Omental fat pad (tissue), 3 donors: ENCODE measurements at regions not wholly inside any gene's neighbourhood (a gene's known extent, or its start where the extent isn't known, plus 50 kb on each side); places are given as distances from the start of the nearest gene placed in this dataset.
"Not testable (repeated sequence)": the region's sequence is repeated elsewhere in the genome, so short reads cannot be mapped to it uniquely, and the experiment has no call there.

ENCODE experiments used
- ATAC-seq: fragments of 150-250 bp; one replicate; pipeline ENCODE4 v1.9.1; 2016; ENCODE audit warnings: mild to moderate bottlenecking, moderate library complexity; ENCODE audit not compliant: low FRiP score
- DNase-seq: peaks from one replicate; pipeline ENCODE4 v3.0.0-alpha.2; 2019; ENCODE audit warnings: low spot score
- TF ChIP-seq, protein P1 (sequence below), 3 donors: fragments of 450-650 bp; IDR thresholded peaks; one replicate each; pipeline ENCODE4 v1.5.1; 2016 to 2017; ENCODE audit warnings: antibody characterized with exemption in 3 of 3, mild to moderate bottlenecking in 3 of 3, moderate library complexity in 2 of 3

DNA sequence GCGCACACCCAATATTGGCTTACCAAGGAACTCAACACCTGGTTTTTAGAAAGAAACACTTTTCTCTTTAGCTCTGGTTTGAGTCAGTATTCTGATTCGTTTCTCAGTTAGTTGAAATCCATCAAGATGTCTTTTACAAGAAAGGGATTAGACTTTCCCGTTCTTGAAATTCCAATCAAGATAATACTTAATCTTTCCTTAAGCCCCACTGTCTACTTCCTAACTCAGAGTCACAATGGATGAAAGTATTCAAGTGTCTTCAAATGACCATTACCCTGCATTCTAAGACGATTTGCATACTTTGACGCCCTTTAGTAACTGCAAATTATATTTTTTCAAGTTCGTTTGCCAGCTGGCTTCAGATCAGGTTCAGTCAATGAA is 189.8 kb downstream of the USP22 start:
- TF ChIP-seq, protein P1, sequence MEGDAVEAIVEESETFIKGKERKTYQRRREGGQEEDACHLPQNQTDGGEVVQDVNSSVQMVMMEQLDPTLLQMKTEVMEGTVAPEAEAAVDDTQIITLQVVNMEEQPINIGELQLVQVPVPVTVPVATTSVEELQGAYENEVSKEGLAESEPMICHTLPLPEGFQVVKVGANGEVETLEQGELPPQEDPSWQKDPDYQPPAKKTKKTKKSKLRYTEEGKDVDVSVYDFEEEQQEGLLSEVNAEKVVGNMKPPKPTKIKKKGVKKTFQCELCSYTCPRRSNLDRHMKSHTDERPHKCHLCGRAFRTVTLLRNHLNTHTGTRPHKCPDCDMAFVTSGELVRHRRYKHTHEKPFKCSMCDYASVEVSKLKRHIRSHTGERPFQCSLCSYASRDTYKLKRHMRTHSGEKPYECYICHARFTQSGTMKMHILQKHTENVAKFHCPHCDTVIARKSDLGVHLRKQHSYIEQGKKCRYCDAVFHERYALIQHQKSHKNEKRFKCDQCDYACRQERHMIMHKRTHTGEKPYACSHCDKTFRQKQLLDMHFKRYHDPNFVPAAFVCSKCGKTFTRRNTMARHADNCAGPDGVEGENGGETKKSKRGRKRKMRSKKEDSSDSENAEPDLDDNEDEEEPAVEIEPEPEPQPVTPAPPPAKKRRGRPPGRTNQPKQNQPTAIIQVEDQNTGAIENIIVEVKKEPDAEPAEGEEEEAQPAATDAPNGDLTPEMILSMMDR (IDR thresholded peaks at IDR 0.05) = no peak
- ATAC-seq (no peak), DNase-seq (no peak)

DNA sequence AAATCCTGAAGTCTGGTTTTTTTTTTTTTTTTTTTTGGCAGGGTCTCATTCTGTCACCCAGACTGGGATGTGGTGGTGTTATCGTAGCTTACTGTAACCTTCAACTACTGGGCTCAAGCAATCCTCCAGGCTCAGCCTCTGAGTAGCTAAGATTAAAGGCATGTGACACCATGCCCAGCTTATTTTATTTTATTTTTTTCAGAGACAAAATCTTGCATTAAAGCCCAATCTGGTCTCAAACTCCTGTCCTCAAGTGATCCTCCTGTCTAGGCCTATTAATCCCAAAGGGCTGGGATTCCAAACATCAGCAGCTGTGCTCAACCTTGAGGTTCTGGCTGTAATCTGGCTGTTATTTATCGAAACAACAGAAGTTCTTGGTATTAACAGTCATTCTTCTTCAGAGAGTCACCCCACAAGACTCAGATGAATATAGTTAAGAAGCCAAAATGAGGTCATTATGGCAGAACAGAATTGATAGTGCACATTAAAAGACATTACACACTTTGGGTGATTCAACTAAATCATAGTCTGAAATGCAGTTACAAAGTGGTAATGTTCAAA is 186.8 kb downstream of the USP22 start:
- not testable (repeated sequence) for ATAC-seq, DNase-seq

DNA sequence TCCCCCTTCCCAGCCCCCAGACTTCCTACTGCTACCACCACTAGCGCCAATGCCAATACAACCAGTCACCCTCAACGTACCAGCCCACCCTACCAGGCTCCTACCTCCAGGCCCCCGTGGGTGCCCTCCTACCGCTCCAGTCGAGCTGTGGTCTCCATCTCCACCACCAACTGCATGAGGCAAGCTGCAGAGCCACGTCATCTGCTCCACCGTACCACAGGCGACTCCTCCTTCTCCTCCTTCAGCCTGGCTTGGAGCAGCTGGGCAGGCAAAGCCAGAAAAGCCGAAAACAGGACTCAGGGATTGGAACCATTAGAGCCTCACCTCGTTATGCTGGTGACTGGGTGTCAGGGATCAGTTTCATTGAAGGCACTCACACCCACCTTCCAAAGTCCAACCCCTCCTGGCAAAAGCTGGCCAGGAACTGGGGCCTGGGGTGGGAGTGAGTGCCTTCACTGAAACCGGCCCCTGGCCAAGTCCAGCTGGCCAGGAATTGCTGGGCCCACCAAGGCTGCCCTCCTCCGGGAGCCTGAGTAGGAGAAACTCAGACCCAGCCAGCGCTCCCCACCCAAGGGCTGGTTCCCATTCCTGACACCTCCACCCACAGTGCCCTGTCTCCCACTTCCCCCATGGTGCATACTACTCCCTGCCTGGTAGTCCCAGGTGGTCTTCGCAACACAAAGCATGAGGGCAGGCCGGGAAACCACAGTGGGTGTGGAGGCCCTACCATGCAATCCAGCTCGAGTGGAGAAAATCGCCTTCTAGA is 176.2 kb downstream of the USP22 start:
- not testable (repeated sequence) for ATAC-seq, DNase-seq

DNA sequence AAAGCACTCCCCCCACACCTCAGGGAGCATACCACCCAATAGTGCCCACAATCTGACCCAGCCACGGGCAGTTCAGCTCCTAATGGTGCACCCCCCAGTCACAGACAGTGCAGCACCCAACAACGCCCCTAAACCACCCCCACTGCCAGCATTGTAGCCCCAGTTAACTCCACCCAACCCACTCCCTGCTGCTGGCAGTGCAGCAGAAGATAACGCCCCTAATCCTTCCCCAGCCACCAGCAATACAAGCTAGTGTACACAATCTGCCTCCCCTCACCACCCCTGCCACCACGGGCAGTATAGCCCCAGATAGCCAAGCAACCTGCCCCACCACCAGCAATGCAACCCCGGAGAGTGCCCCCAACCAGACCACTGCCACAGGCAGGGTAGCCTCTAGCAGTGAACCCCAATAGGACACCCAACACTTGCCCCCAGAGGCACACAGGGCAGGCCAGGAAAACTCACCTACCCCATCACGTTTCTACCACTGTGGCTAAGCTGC is 175.3 kb downstream of the USP22 start:
- not testable (repeated sequence) for DNase-seq, ATAC-seq

DNA sequence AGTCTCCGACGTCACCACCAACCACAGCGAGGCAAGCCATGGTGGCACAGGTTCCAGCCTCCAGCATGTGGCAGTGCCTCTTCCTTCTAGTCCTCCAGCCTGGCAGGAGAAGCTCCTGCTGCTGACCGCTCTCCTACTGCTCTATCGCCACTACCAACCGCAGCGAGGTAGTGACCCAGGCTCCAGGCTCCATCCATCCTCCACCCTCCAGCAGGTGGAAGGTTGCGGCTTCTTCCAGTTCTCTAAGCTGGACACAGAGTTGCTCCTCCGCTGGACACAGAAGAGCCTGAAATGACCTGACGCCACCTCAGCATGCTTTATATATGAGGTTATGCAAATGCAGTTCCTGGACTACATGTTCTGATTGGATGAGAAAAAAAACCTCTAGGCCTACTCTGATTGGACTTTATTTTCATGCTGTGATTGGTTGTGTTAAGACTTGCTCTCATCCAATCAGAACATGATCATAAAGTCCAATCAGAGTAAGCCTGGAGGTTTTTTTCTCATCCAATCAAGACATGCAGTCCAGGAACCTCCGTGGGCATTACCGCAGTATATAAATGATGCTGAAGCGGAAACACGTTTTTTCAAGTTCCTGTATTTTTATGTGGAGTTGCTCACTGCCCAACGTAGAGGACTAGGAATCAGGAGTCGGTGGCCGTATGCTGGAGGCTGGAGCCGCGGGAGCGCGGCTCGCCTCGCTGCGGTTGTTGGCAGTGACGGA is 174.7 kb downstream of the USP22 start:
- ATAC-seq, DNase-seq: not testable (repeated sequence)

DNA sequence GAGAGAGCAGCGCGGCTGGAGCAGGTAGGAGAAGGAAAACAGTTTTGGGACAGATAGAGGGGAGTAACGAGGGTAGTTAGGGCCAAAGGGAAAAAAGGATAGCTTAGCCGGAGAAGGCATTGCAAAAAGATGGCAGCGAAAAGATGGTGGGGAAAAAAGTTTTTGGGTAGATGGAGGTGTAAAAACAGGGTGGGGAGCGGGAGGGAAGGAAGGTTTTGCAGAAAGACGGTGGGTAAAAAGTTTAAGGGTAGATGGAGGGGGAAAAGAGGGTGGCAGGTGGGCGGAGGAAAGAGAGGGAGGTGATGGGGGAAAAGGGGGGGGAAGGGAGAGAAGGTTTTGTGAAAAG is 174.2 kb downstream of the USP22 start:
- not testable (repeated sequence) for DNase-seq, ATAC-seq

DNA sequence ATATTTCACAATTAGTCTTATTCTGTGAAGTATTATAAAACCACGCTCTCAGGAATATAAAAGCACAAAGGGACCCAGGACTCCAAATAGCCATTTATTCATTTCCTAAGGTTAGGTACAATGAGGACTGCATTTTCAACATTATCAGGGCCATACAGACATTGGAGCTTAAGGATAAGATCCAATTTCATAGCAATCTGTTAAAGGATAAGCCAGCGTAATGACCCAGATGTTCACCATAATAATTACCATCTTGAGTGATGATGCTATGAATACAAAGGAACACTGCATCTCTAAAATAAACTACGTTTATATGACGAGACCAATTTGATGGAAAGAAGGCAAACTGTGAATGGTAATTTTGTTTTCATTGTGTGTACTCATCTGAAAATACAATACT is 169.6 kb downstream of the USP22 start:
- ATAC-seq, DNase-seq: not testable (repeated sequence)

DNA sequence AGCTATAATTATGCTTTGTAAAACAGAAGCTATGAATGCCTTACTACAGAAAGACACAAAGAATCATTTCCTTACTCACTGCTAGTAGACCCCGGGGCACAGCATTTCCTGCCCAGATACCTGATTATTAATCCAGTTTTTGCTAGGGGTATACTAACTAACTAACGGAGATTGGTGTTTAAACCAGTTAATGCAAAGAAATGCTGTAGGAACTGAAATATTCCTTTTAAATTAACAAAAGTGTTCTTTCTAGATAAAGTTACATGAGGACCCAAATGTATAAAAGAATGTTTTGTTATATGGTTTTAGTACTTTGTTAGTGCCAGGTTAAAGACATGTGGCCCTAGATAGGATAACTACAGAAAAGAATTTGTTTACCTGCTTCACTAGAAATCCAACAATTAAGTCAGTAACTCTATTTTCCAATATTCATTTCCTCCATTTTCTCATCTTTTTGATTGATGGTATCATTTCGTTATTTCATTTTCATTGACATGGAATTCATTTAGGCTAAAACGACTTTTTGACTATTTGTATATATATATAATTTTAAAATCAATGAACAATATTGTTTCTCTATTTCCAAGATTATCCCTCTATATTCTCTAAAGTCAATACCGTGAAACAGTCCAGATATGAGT is 169.0 kb downstream of the USP22 start:
- DNase-seq, ATAC-seq: not testable (repeated sequence)

DNA sequence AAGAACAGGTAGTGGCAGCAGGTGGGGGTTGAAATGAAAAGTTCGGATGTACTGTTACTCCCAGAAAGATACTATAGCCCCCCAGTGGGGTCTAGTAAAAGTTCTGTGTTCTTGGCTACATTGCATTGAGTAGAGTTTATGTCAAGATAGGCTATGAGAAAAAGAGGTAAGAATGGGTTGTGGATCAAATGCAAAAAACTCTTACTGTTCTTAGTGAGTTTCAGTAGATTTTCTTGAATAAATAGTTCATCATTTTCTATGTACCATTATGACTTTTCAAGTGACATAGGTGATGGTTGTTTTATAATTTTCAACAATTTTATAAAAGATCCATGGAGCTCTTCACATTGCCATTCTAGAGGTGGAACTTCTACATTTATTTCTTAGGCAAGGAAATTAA is 165.4 kb downstream of the USP22 start:
- not testable (repeated sequence) for DNase-seq, ATAC-seq

DNA sequence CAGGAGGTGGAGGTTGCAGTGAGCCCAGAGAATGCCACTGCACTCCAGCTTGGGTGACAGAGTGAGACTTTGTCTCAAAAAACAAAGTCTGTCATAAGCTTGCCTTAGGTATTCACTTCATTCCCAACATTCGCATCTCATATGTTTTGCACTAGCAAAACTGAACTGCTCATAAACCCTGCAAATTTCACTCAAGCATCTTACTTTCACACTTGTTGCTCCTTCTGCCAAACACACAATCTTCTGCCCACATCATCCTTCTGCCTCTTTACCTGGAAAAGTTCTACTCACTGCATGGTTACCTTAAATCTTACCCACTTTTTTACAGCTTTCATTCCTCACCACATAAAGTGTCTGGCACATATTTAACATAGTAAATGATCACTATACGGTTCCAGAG is 152.5 kb downstream of the USP22 start:
- DNase-seq (no peak), ATAC-seq (no peak)
- TF ChIP-seq, protein P1 (IDR thresholded peaks at IDR 0.05) = no peak

DNA sequence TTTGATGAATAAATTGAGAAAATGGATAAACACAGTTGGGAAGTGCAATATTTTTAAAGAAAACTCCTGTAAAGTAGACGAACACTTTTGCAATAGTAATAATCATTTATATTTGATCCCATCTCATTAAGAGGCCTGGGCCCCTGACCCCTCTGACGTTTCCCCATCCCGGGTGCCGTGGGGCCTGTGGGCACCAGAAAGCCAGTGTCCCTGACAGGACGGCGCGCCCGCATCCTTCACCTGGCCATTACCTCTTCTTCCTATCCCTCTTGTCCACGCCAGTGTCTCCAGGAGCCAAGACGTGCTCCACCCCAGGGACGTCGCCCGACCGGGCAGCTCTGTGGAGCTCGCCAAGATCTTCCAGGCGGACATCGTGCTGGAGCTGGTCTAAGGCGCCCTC is 147.4 kb downstream of the USP22 start:
- ATAC-seq, DNase-seq: not testable (repeated sequence)
